Loucy (cell line): ENCODE measurements at regions not wholly inside any gene's neighbourhood (a gene's known extent, or its start where the extent isn't known, plus 50 kb on each side); places are given as distances from the start of the nearest gene placed in this dataset.

Experiments used
- EZH2phosphoT487 ChIP-seq: fragments of 200-600 bp; IDR thresholded peaks from 2 replicates; pipeline ENCODE4 v1.6.1; 2018; ENCODE audit warnings: antibody characterized with exemption, mild to moderate bottlenecking, moderate library complexity, borderline replicate concordance
- TF ChIP-seq, protein P1 (sequence below): fragments of 200-600 bp; sonication (generic); conservative IDR thresholded peaks from 2 replicates; pipeline ENCODE4 v1.5.1; 2014; ENCODE audit warnings: mild to moderate bottlenecking, antibody characterized with exemption, low read length

- TF ChIP-seq, protein P1, sequence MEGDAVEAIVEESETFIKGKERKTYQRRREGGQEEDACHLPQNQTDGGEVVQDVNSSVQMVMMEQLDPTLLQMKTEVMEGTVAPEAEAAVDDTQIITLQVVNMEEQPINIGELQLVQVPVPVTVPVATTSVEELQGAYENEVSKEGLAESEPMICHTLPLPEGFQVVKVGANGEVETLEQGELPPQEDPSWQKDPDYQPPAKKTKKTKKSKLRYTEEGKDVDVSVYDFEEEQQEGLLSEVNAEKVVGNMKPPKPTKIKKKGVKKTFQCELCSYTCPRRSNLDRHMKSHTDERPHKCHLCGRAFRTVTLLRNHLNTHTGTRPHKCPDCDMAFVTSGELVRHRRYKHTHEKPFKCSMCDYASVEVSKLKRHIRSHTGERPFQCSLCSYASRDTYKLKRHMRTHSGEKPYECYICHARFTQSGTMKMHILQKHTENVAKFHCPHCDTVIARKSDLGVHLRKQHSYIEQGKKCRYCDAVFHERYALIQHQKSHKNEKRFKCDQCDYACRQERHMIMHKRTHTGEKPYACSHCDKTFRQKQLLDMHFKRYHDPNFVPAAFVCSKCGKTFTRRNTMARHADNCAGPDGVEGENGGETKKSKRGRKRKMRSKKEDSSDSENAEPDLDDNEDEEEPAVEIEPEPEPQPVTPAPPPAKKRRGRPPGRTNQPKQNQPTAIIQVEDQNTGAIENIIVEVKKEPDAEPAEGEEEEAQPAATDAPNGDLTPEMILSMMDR, result no peak
- TF ChIP-seq EZH2phosphoT487, result no peak
Observed at GRCh38 chr3:157738441-157738840, 235.2 kb upstream of the VEPH1 start.
